HEK293 (cell line): ENCODE measurements at regions not wholly inside any gene's neighbourhood (a gene's known extent, or its start where the extent isn't known, plus 50 kb on each side); places are given as distances from the start of the nearest gene placed in this dataset.

Experiments used
- CTCF ChIA-PET: fragments of 350-600 bp; formaldehyde crosslinking; extraction: SDS; loops from one replicate; lab custom pipeline; 2021; ENCODE audit warnings: antibody characterized with exemption; lab: Yijun Ruan, JAX
- POLR2A ChIA-PET: fragments of 300-600 bp; formaldehyde crosslinking; extraction: SDS; loops from one replicate; lab custom pipeline; 2020; ENCODE audit warnings: antibody characterized with exemption, inconsistent platforms; lab: Yijun Ruan, JAX
- H3K27ac ChIP-seq: fragments of 200-500 bp; sonication (Bioruptor generic); 2 replicates; pipeline ENCODE4 v1.5.1; 2014; ENCODE audit warnings: low read depth, low read length, control low read depth, inconsistent platforms; ENCODE audit errors: extremely low read depth
- H3K36me3 ChIP-seq, 2 experiments: fragments of 200-500 bp in 1 of 2; sonication (Bioruptor generic) in 1 of 2; 1 replicate in 1 of 2; 2 replicates in 1 of 2; pipeline ENCODE4 v1.5.1; 2014 to 2017; ENCODE audit warnings: inconsistent platforms in 2 of 2, low read length in 2 of 2; ENCODE audit not compliant: control insufficient read depth in 2 of 2, insufficient read depth in 1 of 2
- H3K4me1 ChIP-seq: fragments of 200-500 bp; sonication (Bioruptor generic); 2 replicates; pipeline ENCODE4 v1.5.1; 2014; ENCODE audit warnings: mild to moderate bottlenecking, low read length, inconsistent platforms; ENCODE audit not compliant: control insufficient read depth, insufficient read depth
- H3K4me3 ChIP-seq: 2 replicates; pipeline ENCODE4 v1.5.1; 2011; ENCODE audit warnings: low read depth, mild to moderate bottlenecking, control low read depth, low read length, moderate library complexity
- H3K9me3 ChIP-seq: fragments of 200-500 bp; sonication (Bioruptor generic); 2 replicates; pipeline ENCODE4 v1.5.1; 2014; ENCODE audit warnings: low read depth, low read length, inconsistent platforms; ENCODE audit not compliant: control insufficient read depth, insufficient read depth
- GLIS1 ChIP-seq: fragments of 450-650 bp; formaldehyde crosslinking; IDR thresholded peaks from 2 replicates; pipeline ENCODE4 v1.5.1; 2016; ENCODE audit warnings: missing biosample characterization, missing genetic modification characterization
- GLIS2 ChIP-seq: fragments of 450-650 bp; formaldehyde crosslinking; IDR thresholded peaks from 2 replicates; pipeline ENCODE4 v1.5.1; 2016; ENCODE audit warnings: missing biosample characterization, missing genetic modification characterization
- HOXD13 ChIP-seq: sonication (generic); formaldehyde crosslinking; IDR thresholded peaks from 2 replicates; pipeline ENCODE4 v1.8.0; 2022; ENCODE audit warnings: missing genetic modification reagents, borderline replicate concordance
- IKZF3 ChIP-seq: fragments of 450-650 bp; IDR thresholded peaks from 2 replicates; pipeline ENCODE4 v1.5.0; 2018; ENCODE audit warnings: missing biosample characterization, mild to moderate bottlenecking, missing genetic modification characterization, moderate library complexity
- INSM2 ChIP-seq: fragments of 450-650 bp; formaldehyde crosslinking; IDR thresholded peaks from 2 replicates; pipeline ENCODE4 v1.5.1; 2016; ENCODE audit warnings: missing biosample characterization, missing genetic modification characterization
- KLF16 ChIP-seq: fragments of 450-650 bp; formaldehyde crosslinking; IDR thresholded peaks from 2 replicates; pipeline ENCODE4 v1.5.1; 2017; ENCODE audit warnings: missing biosample characterization, missing genetic modification characterization
- RBAK ChIP-seq: fragments of 450-650 bp; formaldehyde crosslinking; IDR thresholded peaks from 2 replicates; pipeline ENCODE4 v1.5.1; 2016; ENCODE audit warnings: missing biosample characterization, missing genetic modification characterization
- REPIN1 ChIP-seq: fragments of 450-650 bp; formaldehyde crosslinking; IDR thresholded peaks from 2 replicates; pipeline ENCODE4 v1.5.1; 2017; ENCODE audit warnings: missing biosample characterization, missing genetic modification characterization, low read depth
- SALL2 ChIP-seq: fragments of 450-650 bp; formaldehyde crosslinking; IDR thresholded peaks from 2 replicates; pipeline ENCODE4 v1.5.0; 2017; ENCODE audit warnings: missing biosample characterization, mild to moderate bottlenecking, missing genetic modification characterization, borderline replicate concordance
- TSHZ1 ChIP-seq: fragments of 450-650 bp; formaldehyde crosslinking; IDR thresholded peaks from 2 replicates; pipeline ENCODE4 v1.5.1; 2016; ENCODE audit warnings: missing biosample characterization, missing genetic modification characterization, borderline replicate concordance
- ZBTB1 ChIP-seq: fragments of 450-650 bp; formaldehyde crosslinking; IDR thresholded peaks from 2 replicates; pipeline ENCODE4 v1.5.1; 2016; ENCODE audit warnings: missing biosample characterization, missing genetic modification characterization
- ZBTB48 ChIP-seq: fragments of 450-650 bp; formaldehyde crosslinking; IDR thresholded peaks from 2 replicates; pipeline ENCODE4 v1.5.1; 2016; ENCODE audit warnings: missing biosample characterization, missing genetic modification characterization
- ZNF114 ChIP-seq: fragments of 450-650 bp; formaldehyde crosslinking; IDR thresholded peaks from 2 replicates; pipeline ENCODE4 v1.5.0; 2017; ENCODE audit warnings: missing biosample characterization, missing genetic modification characterization
- ZNF121 ChIP-seq: fragments of 450-650 bp; formaldehyde crosslinking; IDR thresholded peaks from 2 replicates; pipeline ENCODE4 v1.5.1; 2016; ENCODE audit warnings: missing biosample characterization, missing genetic modification characterization
- ZNF132 ChIP-seq: fragments of 450-650 bp; formaldehyde crosslinking; IDR thresholded peaks from 2 replicates; pipeline ENCODE4 v1.5.1; 2017; ENCODE audit warnings: missing biosample characterization, missing genetic modification characterization, borderline replicate concordance
- ZNF140 ChIP-seq: fragments of 450-650 bp; formaldehyde crosslinking; IDR thresholded peaks from 2 replicates; pipeline ENCODE4 v1.5.1; 2016; ENCODE audit warnings: missing biosample characterization, missing genetic modification characterization
- ZNF211 ChIP-seq: fragments of 450-650 bp; formaldehyde crosslinking; IDR thresholded peaks from 2 replicates; pipeline ENCODE4 v1.5.1; 2016; ENCODE audit warnings: low read depth, missing biosample characterization, missing genetic modification characterization
- ZNF26 ChIP-seq: fragments of 450-650 bp; formaldehyde crosslinking; IDR thresholded peaks from 2 replicates; pipeline ENCODE4 v1.5.1; 2016; ENCODE audit warnings: missing biosample characterization, missing genetic modification characterization
- ZNF350 ChIP-seq: fragments of 450-650 bp; formaldehyde crosslinking; IDR thresholded peaks from 2 replicates; pipeline ENCODE4 v1.5.0; 2017; ENCODE audit warnings: missing biosample characterization, mild to moderate bottlenecking, missing genetic modification characterization
- ZNF366 ChIP-seq: fragments of 450-650 bp; formaldehyde crosslinking; conservative IDR thresholded peaks from 2 replicates; pipeline ENCODE4 v1.5.1; 2016; ENCODE audit warnings: missing biosample characterization, missing genetic modification characterization
- ZNF510 ChIP-seq: fragments of 450-650 bp; formaldehyde crosslinking; IDR thresholded peaks from 2 replicates; pipeline ENCODE4 v1.5.1; 2018; ENCODE audit warnings: mild to moderate bottlenecking, missing genetic modification characterization, missing biosample characterization; ENCODE audit not compliant: insufficient replicate concordance
- ZNF549 ChIP-seq: fragments of 450-650 bp; IDR thresholded peaks from 2 replicates; pipeline ENCODE4 v1.5.1; 2018; ENCODE audit warnings: missing biosample characterization, missing genetic modification characterization, mild to moderate bottlenecking, inconsistent platforms, moderate library complexity
- ZNF600 ChIP-seq: fragments of 450-650 bp; formaldehyde crosslinking; IDR thresholded peaks from 2 replicates; pipeline ENCODE4 v1.5.1; 2016; ENCODE audit warnings: missing biosample characterization, missing genetic modification characterization
- ZNF658 ChIP-seq: fragments of 450-650 bp; formaldehyde crosslinking; IDR thresholded peaks from 2 replicates; pipeline ENCODE4; 2016; ENCODE audit warnings: missing biosample characterization, missing genetic modification characterization
- ZNF660 ChIP-seq: fragments of 450-650 bp; IDR thresholded peaks from 2 replicates; pipeline ENCODE4 v1.5.1; 2018; ENCODE audit warnings: missing biosample characterization, mild to moderate bottlenecking, missing genetic modification characterization
- ZNF677 ChIP-seq: fragments of 450-650 bp; IDR thresholded peaks from 2 replicates; pipeline ENCODE4 v1.5.0; 2018; ENCODE audit warnings: missing biosample characterization, mild to moderate bottlenecking, missing genetic modification characterization, moderate library complexity
- ZNF76 ChIP-seq: fragments of 450-650 bp; formaldehyde crosslinking; IDR thresholded peaks from 2 replicates; pipeline ENCODE4; 2016; ENCODE audit warnings: low read depth, missing biosample characterization, missing genetic modification characterization, borderline replicate concordance
- ZNF768 ChIP-seq: fragments of 450-650 bp; formaldehyde crosslinking; IDR thresholded peaks from 2 replicates; pipeline ENCODE4 v1.5.1; 2018; ENCODE audit warnings: missing biosample characterization, mild to moderate bottlenecking, missing genetic modification characterization
- TF ChIP-seq, protein P1 (sequence below): fragments of 450-650 bp; formaldehyde crosslinking; IDR thresholded peaks from 2 replicates; pipeline ENCODE4 v1.5.1; 2016; ENCODE audit warnings: missing biosample characterization, missing genetic modification characterization

- ChIA-PET CTCF (interaction anchor here (0.6 to 3.8 kb wide), 5 partner anchors 11 to 242 kb away, joined by 3 to 31 read pairs (median 4); partner anchors contain the start of gene SIPA1L2), POLR2A (interaction anchor here (0.6 to 1.6 kb wide), 13 partner anchors 10 to 244 kb away, joined by 3 to 9 read pairs (median 6); partner anchors contain the start of genes NTPCR and SIPA1L2)
- H3K9me3 ChIP-seq = no peaks in the 10 kb centered on the region
- H3K4me3 ChIP-seq = no peak overlapping the region
- peaks cover 11% of the 10 kb centered on the region for H3K4me1 ChIP-seq
- H3K27ac ChIP-seq = peak overlapping the region; percentile 76
- H3K36me3 ChIP-seq = no peaks in the 10 kb centered on the region
- TF ChIP-seq ZNF26 (tag by site-specific recombination) (no peak), GLIS2 (peak; percentile 49), ZNF76 (tag by site-specific recombination) (peak; percentile 45; the same call in 1 of the 2 replicates), ZNF658 (no peak), ZNF510 (tag by site-specific recombination) (no peak), IKZF3 (tag by site-specific recombination) (peak; percentile 90), ZNF211 (tag by site-specific recombination) (no peak), ZNF549 (peak; percentile 27; the same call in 1 of the 2 replicates), ZBTB48 (tag by site-specific recombination) (peak; percentile 21; the same call in 1 of the 2 replicates), ZNF121 (tag by site-specific recombination) (no peak), ZNF600 (tag by site-specific recombination) (peak; percentile 69), ZNF366 (tag by site-specific recombination) (peak; percentile 84), REPIN1 (no peak; the same call in 1 of the 2 replicates), ZBTB1 (tag by site-specific recombination) (no peak), HOXD13 (CRISPR knock-in tag) (peak; percentile 96), ZNF114 (tag by site-specific recombination) (no peak), ZNF350 (tag by site-specific recombination) (no peak), ZNF677 (no peak), RBAK (tag by site-specific recombination) (peak; percentile 53; the same call in 1 of the 2 replicates), ZNF140 (tag by site-specific recombination) (0 out of 2 replicates have a peak, but pooled peaks have one; percentile 5), GLIS1 (peak; percentile 83), TSHZ1 (tag by site-specific recombination) (peak; percentile 94; the same call in 1 of the 2 replicates), ZNF132 (no peak), INSM2 (tag by site-specific recombination) (peak; percentile 67; the same call in 1 of the 2 replicates), SALL2 (tag by site-specific recombination) (no peak), KLF16 (tag by site-specific recombination) (peak; percentile 73; the same call in 1 of the 2 replicates), ZNF660 (peak; percentile 95), ZNF768 (tag by site-specific recombination) (no peak)
- TF ChIP-seq, protein P1, sequence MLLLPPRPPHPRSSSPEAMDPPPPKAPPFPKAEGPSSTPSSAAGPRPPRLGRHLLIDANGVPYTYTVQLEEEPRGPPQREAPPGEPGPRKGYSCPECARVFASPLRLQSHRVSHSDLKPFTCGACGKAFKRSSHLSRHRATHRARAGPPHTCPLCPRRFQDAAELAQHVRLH (tag by site-specific recombination) = peak; percentile 82
These were observed 63.7 kb downstream of the MAP10 start for GRCh38 chr1:232868793-232869491.
